ENCODE measurements at regions not wholly inside any gene's neighbourhood (a gene's known extent, or its start where the extent isn't known, plus 50 kb on each side); places are given as distances from the start of the nearest gene placed in this dataset.

DNA sequence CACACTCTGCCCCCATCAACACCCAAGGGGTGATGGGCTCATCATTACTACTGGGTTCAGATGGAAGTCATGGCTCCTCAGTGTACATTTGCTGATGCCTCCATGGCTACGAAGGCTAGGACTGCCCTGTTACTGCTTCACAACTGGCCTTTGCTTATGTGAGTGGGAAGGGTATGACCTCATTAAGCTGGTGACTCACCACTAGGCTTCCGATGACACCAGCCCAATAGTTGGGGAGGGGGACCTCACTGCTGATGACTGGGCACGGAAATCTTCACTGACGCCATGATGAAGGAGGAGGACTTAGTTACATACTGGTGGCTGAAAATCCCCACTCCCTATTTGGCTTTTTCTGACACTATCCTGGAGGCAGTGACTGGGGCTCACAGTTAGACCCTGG, 263.2 kb downstream of the CMPK2 start:
- TF ChIP-seq, protein P1, sequence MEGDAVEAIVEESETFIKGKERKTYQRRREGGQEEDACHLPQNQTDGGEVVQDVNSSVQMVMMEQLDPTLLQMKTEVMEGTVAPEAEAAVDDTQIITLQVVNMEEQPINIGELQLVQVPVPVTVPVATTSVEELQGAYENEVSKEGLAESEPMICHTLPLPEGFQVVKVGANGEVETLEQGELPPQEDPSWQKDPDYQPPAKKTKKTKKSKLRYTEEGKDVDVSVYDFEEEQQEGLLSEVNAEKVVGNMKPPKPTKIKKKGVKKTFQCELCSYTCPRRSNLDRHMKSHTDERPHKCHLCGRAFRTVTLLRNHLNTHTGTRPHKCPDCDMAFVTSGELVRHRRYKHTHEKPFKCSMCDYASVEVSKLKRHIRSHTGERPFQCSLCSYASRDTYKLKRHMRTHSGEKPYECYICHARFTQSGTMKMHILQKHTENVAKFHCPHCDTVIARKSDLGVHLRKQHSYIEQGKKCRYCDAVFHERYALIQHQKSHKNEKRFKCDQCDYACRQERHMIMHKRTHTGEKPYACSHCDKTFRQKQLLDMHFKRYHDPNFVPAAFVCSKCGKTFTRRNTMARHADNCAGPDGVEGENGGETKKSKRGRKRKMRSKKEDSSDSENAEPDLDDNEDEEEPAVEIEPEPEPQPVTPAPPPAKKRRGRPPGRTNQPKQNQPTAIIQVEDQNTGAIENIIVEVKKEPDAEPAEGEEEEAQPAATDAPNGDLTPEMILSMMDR (IDR thresholded peaks at IDR 0.05): no peak
- no peak for TF ChIP-seq POLR2A (IDR thresholded peaks at IDR 0.05)
